PC-3 (cell line): ENCODE measurements at regions not wholly inside any gene's neighbourhood (a gene's known extent, or its start where the extent isn't known, plus 50 kb on each side); places are given as distances from the start of the nearest gene placed in this dataset.

Source experiments
- ATAC-seq: fragments of 200-7000 bp; cut with Tn5 transposase; 2 replicates; pipeline ENCODE4 v1.9.1; 2020; ENCODE audit warnings: mild to moderate bottlenecking, moderate library complexity
- BruUV-seq: library from RNA; stranded (reverse); fragments of 400-500 nt; replicated peaks from 2 replicates; lab custom pipeline; 2021; lab: Mats Ljungman, UMichigan
- CTCF ChIA-PET: fragments of 300-600 bp; sonication (Branson Sonifier 250); formaldehyde crosslinking; loops from one replicate; lab custom pipeline; 2022; ENCODE audit warnings: antibody characterized with exemption; lab: Charles Lee
- POLR2A ChIA-PET: fragments of 300-600 bp; sonication (Branson Sonifier 250); formaldehyde crosslinking; loops from one replicate; lab custom pipeline; 2022; ENCODE audit warnings: antibody characterized with exemption; ENCODE audit not compliant: unreplicated experiment; lab: Charles Lee
- DNase-seq: peaks from one replicate; pipeline ENCODE4 v3.0.0-alpha.2; 2015
- H2AFZ ChIP-seq: fragments of 300-600 bp; sonication (generic); 2 replicates; pipeline ENCODE4 v1.6.0; 2016; ENCODE audit warnings: antibody characterized with exemption, low read length
- H3F3A ChIP-seq: fragments of 300-600 bp; sonication (generic); one replicate; pipeline ENCODE4 v1.6.0; 2017; ENCODE audit warnings: antibody characterized with exemption, low read length, control low read depth, mild to moderate bottlenecking; ENCODE audit not compliant: unreplicated experiment
- H3K27ac ChIP-seq: fragments of 300-600 bp; sonication (generic); 2 replicates; pipeline ENCODE4 v1.5.1; 2016; ENCODE audit warnings: mild to moderate bottlenecking, low read length
- H3K27me3 ChIP-seq: fragments of 300-600 bp; sonication (generic); 2 replicates; pipeline ENCODE4 v1.6.1; 2016; ENCODE audit warnings: low read length, mixed read lengths
- H3K36me3 ChIP-seq: fragments of 300-600 bp; sonication (generic); 2 replicates; pipeline ENCODE4 v1.6.1; 2016; ENCODE audit warnings: low read depth, mixed run types, low read length, mixed read lengths
- H3K4me1 ChIP-seq: fragments of 300-600 bp; sonication (generic); 2 replicates; pipeline ENCODE4 v1.5.1; 2016; ENCODE audit warnings: low read length; ENCODE audit not compliant: insufficient read depth
- H3K4me2 ChIP-seq: fragments of 300-600 bp; sonication (generic); 2 replicates; pipeline ENCODE4 v1.6.0; 2016; ENCODE audit warnings: low read length
- H3K4me3 ChIP-seq: fragments of 300-600 bp; sonication (generic); 2 replicates; pipeline ENCODE4 v1.5.1; 2016; ENCODE audit warnings: mild to moderate bottlenecking, low read length, mixed read lengths
- H3K79me2 ChIP-seq: fragments of 300-600 bp; sonication (generic); 2 replicates; pipeline ENCODE4 v1.6.1; 2017; ENCODE audit warnings: low read length, mixed read lengths
- H3K9ac ChIP-seq: fragments of 300-600 bp; sonication (generic); 2 replicates; pipeline ENCODE4 v1.6.0; 2016; ENCODE audit warnings: mild to moderate bottlenecking, low read length
- H3K9me2 ChIP-seq: fragments of 300-600 bp; sonication (generic); replicated peaks from 2 replicates; pipeline ENCODE4 v1.6.1; 2016; ENCODE audit warnings: mixed run types, low read length, mixed read lengths
- H3K9me3 ChIP-seq: fragments of 300-600 bp; sonication (generic); 2 replicates; pipeline ENCODE4 v1.6.1; 2016; ENCODE audit warnings: low read length, mixed read lengths
- H4K20me1 ChIP-seq: fragments of 300-600 bp; sonication (generic); 2 replicates; pipeline ENCODE4 v1.6.1; 2016; ENCODE audit warnings: low read length, mixed read lengths
- EZH2 ChIP-seq: fragments of 300-600 bp; sonication (generic); IDR thresholded peaks from one replicate; pipeline ENCODE4 v1.6.1; 2017; ENCODE audit warnings: antibody characterized with exemption, mild to moderate bottlenecking, low read length; ENCODE audit not compliant: unreplicated experiment
- EZH2phosphoT487 ChIP-seq: fragments of 300-600 bp; sonication (generic); IDR thresholded peaks from 2 replicates; pipeline ENCODE4 v1.6.1; 2018; ENCODE audit warnings: mild to moderate bottlenecking, antibody characterized with exemption, low read length, borderline replicate concordance
- intact Hi-C: fragments of 100-400 bp; cut with micrococcal nuclease; formaldehyde crosslinking; loops from 2 replicates; pipeline ENCODE4 v1.9.0; 2023
- TF ChIP-seq, protein P1 (sequence below): fragments of 300-600 bp; sonication (generic); conservative IDR thresholded peaks from 2 replicates; pipeline ENCODE4 v1.5.1; 2017; ENCODE audit warnings: antibody characterized with exemption, low read depth, mild to moderate bottlenecking, low read length

DNA sequence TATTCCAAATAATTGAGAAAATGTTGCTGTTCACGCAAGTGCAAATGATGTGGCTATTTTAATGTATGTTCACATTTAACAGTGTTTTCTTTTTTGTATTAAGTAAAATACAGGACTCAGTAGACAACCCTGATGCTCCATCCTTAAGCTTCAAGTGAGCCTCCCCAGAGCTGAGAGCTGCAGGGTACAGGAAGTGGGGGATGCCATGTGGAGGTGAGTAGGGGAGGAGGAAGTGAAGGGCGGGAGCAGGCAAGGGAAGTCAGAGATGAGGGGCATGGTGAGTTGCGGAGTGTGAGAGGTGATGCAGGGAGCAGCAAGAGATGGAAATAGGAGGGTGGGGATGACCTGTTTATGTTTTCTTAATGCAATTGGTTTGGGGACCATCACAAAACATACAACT lies 711.0 kb downstream of the UQCRFS1 start:
- intact Hi-C loops, result no loop called here
- Histone ChIP-seq H3K27me3 (no peaks in the 10 kb centered on the region), H3K4me2 (no peak overlapping the region), H3K4me1 (no peaks in the 10 kb centered on the region), H3K79me2 (no peaks in the 10 kb centered on the region), H3K9ac (no peak overlapping the region), H3K27ac (no peak overlapping the region), H3K4me3 (no peak overlapping the region), H3K36me3 (no peaks in the 10 kb centered on the region), H4K20me1 (no peaks in the 10 kb centered on the region), H2AFZ (no peak overlapping the region), H3K9me3 (no peaks in the 10 kb centered on the region), H3K9me2 (no peaks in the 10 kb centered on the region), H3F3A (no peaks in the 10 kb centered on the region)
- BruUV-seq, result no TSS peak
- TF ChIP-seq, protein P1, sequence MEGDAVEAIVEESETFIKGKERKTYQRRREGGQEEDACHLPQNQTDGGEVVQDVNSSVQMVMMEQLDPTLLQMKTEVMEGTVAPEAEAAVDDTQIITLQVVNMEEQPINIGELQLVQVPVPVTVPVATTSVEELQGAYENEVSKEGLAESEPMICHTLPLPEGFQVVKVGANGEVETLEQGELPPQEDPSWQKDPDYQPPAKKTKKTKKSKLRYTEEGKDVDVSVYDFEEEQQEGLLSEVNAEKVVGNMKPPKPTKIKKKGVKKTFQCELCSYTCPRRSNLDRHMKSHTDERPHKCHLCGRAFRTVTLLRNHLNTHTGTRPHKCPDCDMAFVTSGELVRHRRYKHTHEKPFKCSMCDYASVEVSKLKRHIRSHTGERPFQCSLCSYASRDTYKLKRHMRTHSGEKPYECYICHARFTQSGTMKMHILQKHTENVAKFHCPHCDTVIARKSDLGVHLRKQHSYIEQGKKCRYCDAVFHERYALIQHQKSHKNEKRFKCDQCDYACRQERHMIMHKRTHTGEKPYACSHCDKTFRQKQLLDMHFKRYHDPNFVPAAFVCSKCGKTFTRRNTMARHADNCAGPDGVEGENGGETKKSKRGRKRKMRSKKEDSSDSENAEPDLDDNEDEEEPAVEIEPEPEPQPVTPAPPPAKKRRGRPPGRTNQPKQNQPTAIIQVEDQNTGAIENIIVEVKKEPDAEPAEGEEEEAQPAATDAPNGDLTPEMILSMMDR, result no peak
- no peak for TF ChIP-seq EZH2
- no peak for TF ChIP-seq EZH2phosphoT487
- ATAC-seq (no peak), DNase-seq (no peak)
- ChIA-PET POLR2A (no interaction called here), CTCF (no interaction called here)

DNA sequence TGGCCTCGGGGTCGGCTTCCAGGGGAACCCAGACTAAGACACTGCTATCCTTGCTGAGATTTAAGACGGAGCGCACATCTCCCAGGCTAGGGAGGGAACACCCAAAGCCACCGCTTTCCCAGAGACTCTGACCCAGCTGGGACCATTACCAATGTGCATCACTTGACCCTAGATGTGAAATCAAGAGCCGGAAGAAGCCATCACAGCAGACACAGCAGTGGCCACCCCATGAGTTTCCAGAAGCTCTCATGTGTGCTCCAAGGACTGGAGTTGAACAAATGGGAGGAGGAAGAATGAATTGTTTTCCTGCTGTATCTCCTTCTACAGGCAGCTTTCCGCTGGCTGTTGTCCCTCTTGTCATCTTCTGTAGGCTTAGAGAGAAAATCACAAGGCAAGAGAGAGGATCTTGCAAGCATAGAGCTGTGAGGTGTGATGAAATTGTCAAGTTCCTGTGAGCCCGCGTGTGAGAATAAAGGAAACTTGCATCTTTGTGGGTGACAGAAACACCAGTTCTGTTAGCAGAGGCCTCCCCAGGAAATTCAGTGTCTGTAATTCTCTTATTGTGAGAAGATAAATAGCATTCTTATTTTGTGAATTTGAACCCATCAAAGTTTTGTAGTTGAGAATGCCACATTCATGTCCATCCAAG lies 711.8 kb downstream of the UQCRFS1 start:
- CTCF ChIA-PET, result no interaction called here
- Histone ChIP-seq H3F3A (no peaks in the 10 kb centered on the region), H3K4me2 (no peak overlapping the region), H2AFZ (no peak overlapping the region), H3K9me2 (no peaks in the 10 kb centered on the region), H3K27ac (no peak overlapping the region), H3K27me3 (no peaks in the 10 kb centered on the region), H3K4me1 (no peaks in the 10 kb centered on the region), H3K79me2 (no peaks in the 10 kb centered on the region), H3K4me3 (no peak overlapping the region), H4K20me1 (no peaks in the 10 kb centered on the region), H3K9me3 (no peaks in the 10 kb centered on the region), H3K36me3 (no peaks in the 10 kb centered on the region), H3K9ac (no peak overlapping the region)
- POLR2A ChIA-PET, result no interaction called here
- ATAC-seq, result no peak
- TF ChIP-seq, protein P1, result no peak
- TF ChIP-seq EZH2phosphoT487, result no peak
- no peak for TF ChIP-seq EZH2
- no peak for DNase-seq
- intact Hi-C loops, result no loop called here
- no TSS peak for BruUV-seq

DNA sequence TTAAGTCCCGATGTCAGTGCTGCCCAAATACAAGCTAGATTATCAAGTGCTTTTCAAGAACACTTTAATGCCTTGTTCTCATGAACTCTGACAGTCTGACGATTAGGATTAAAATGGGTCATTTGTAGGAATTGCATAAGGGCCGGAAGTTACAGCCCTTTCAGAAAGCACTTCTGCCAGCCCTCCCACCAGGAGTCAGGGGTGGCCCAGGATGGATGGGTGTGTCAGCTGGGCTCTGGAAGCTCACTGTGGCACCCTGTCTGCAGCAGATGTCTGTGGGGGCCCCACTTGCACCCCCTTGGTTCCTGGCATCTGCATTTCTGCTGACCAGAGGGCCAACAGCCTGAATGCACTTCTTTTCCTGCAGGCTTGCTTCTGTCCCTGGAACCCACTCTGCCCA lies 712.7 kb downstream of the UQCRFS1 start:
- CTCF ChIA-PET, result no interaction called here
- Histone ChIP-seq H3K27ac (no peak overlapping the region), H3K9me2 (no peaks in the 10 kb centered on the region), H4K20me1 (no peaks in the 10 kb centered on the region), H3K4me3 (no peak overlapping the region), H3K27me3 (no peaks in the 10 kb centered on the region), H3F3A (no peaks in the 10 kb centered on the region), H2AFZ (no peak overlapping the region), H3K4me1 (no peaks in the 10 kb centered on the region), H3K4me2 (no peak overlapping the region), H3K9me3 (no peaks in the 10 kb centered on the region), H3K79me2 (no peaks in the 10 kb centered on the region), H3K36me3 (no peaks in the 10 kb centered on the region), H3K9ac (no peak overlapping the region)
- no TSS peak for BruUV-seq
- TF ChIP-seq EZH2 (no peak), EZH2phosphoT487 (no peak)
- TF ChIP-seq, protein P1, result no peak
- intact Hi-C loops, result no loop called here
- DNase-seq (no peak), ATAC-seq (no peak)
- POLR2A ChIA-PET, result no interaction called here
